ENCODE measurements at regions not wholly inside any gene's neighbourhood (a gene's known extent, or its start where the extent isn't known, plus 50 kb on each side); places are given as distances from the start of the nearest gene placed in this dataset.

- TF ChIP-seq CTCF (IDR thresholded peaks at IDR 0.05): no peak
- TF ChIP-seq POLR2A (IDR thresholded peaks at IDR 0.05): no peak
Measured at GRCh38 chr9:686321-686813, 155.1 kb upstream of the DMRT1 start.

Data from body of pancreas (tissue), 4 donors.